ENCODE measurements at regions not wholly inside any gene's neighbourhood (a gene's known extent, or its start where the extent isn't known, plus 50 kb on each side); places are given as distances from the start of the nearest gene placed in this dataset.

DNA sequence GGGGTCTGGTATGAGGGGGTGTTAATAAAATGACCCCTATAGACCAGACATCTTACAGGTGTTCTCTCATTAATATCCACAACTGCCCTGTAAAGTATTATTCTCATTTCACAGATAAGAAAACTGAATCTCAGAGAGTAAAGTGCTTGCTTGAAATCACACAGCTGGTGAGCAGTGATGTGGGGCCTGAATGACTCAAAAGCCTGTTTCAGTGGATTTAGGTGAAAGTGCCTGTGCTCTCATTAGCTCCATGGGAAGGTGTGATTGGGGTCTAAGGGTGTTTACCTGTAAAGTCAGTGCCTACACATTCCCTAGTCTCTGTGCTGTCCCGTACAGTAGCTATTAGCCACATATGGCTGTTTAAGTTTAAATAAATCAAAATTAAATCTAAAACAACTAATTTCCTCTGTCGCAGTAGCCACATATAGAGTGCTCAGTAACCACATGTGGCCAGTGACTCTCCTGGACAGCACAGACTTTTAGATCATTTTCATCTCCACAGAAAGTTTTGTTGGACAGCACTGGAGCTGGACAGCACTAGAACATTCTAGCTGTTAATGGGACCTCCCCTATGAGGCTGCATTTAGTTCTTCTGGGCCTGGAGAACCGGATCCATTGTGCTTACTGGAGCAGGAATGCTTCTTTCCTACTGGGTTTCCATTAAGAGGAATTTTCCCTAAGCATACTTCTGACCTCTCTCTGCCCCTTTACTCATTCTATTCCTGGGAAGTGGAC is 52.5 kb upstream of the SEMA6A start:
- Histone ChIP-seq H3K27me3 (ENCODE audit: insufficient read depth) (no peaks in the 10 kb centered on the region), H3K4me1 (ENCODE audit: insufficient read depth) (peaks cover 15% of the 10 kb centered on the region), H4K20me1 (replicated peaks; ENCODE audit: insufficient read depth) (no peaks in the 10 kb centered on the region), H2AFZ (no peak overlapping the region), H3K27ac (ENCODE audit: low read depth) (no peak overlapping the region), H3K4me2 (no peak overlapping the region), H3K36me3 (ENCODE audit: insufficient read depth) (no peaks in the 10 kb centered on the region), H3K4me3 (no peak overlapping the region), H3K79me2 (replicated peaks; ENCODE audit: insufficient read depth) (no peaks in the 10 kb centered on the region), H3F3A (replicated peaks; ENCODE audit: low read depth) (no peaks in the 10 kb centered on the region), H3K9me2 (ENCODE audit: insufficient read depth) (peaks cover 27% of the 10 kb centered on the region)
- H3K9me3 Mint-ChIP-seq: no peaks in the 10 kb centered on the region
- H3K4me3 Mint-ChIP-seq: no peak overlapping the region
- no peak for TF ChIP-seq CREB1 (CRISPR knock-in tag; IDR thresholded peaks at IDR 0.05; ENCODE audit: low read depth)
- ATAC-seq (no peak), DNase-seq (ENCODE audit: low spot score) (no peak)
- H3K4me1 Mint-ChIP-seq: peaks cover 30% of the 10 kb centered on the region
- peaks cover 2% of the 10 kb centered on the region for H3K27me3 Mint-ChIP-seq (ENCODE audit: insufficient read depth, low read depth, poor library complexity)
- no peaks in the 10 kb centered on the region for H3K36me3 Mint-ChIP-seq (ENCODE audit: low read depth)
- H3K27ac Mint-ChIP-seq: no peak overlapping the region

DNA sequence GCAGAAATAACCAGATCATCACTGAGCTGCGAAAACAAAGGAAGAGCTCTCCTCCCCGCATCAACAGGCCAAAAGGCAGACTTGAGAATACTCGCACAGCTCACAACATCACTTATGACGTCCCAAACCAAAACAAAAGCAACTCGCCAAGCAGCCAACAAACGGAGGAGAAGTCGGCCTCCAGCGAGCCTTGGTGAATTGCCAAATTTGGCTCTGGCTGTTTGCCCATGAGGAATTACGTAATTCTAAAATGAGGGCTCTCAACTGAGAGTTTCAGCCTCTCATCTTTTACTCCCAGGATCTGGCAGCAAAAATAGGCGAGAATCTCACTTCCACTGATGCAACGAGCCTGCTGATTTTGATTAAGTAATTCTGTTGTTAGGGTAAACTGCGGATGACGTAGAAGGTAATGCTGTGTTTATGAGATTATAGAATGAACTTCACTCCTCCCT is 51.7 kb upstream of the SEMA6A start:
- Mint-ChIP-seq H3K9me3 (no peaks in the 10 kb centered on the region), H3K27me3 (ENCODE audit: insufficient read depth, low read depth, poor library complexity) (peaks cover 2% of the 10 kb centered on the region), H3K4me1 (peaks cover 37% of the 10 kb centered on the region), H3K4me3 (no peak overlapping the region), H3K27ac (no peak overlapping the region; the same call in 1 of the 2 replicates), H3K36me3 (ENCODE audit: low read depth) (no peaks in the 10 kb centered on the region)
- H3K9me2 ChIP-seq (ENCODE audit: insufficient read depth): peaks cover 27% of the 10 kb centered on the region
- no peaks in the 10 kb centered on the region for H3K36me3 ChIP-seq (ENCODE audit: insufficient read depth)
- DNase-seq (ENCODE audit: low spot score) (no peak), ATAC-seq (no peak)
- H3K4me2 ChIP-seq: no peak overlapping the region
- H3K79me2 ChIP-seq (replicated peaks; ENCODE audit: insufficient read depth): no peaks in the 10 kb centered on the region
- peaks cover 23% of the 10 kb centered on the region for H3K4me1 ChIP-seq (ENCODE audit: insufficient read depth)
- H3F3A ChIP-seq (replicated peaks; ENCODE audit: low read depth): no peaks in the 10 kb centered on the region
- H3K27ac ChIP-seq (ENCODE audit: low read depth): no peak overlapping the region
- H4K20me1 ChIP-seq (replicated peaks; ENCODE audit: insufficient read depth): no peaks in the 10 kb centered on the region
- peak overlapping the region; percentile 86; the same call in 1 of the 2 replicates for H2AFZ ChIP-seq
- H3K27me3 ChIP-seq (ENCODE audit: insufficient read depth): no peaks in the 10 kb centered on the region
- H3K4me3 ChIP-seq: no peak overlapping the region
- TF ChIP-seq POLR2AphosphoS5 (IDR thresholded peaks at IDR 0.05; ENCODE audit: low read depth) (no peak), CREB1 (CRISPR knock-in tag; IDR thresholded peaks at IDR 0.05; ENCODE audit: low read depth) (no peak), EZH2 (IDR thresholded peaks at IDR 0.05; ENCODE audit: low read depth, unreplicated experiment) (no peak), NANOG (IDR thresholded peaks at IDR 0.05; ENCODE audit: borderline replicate concordance) (no peak), JUNB (IDR thresholded peaks at IDR 0.05; ENCODE audit: unreplicated experiment) (no peak), ZNF331 (CRISPR knock-in tag; IDR thresholded peaks at IDR 0.05; ENCODE audit: low read depth) (no peak), EZH2phosphoT487 (IDR thresholded peaks at IDR 0.05; ENCODE audit: unreplicated experiment) (no peak), STAT1 (IDR thresholded peaks at IDR 0.05; ENCODE audit: unreplicated experiment) (no peak)
- TF ChIP-seq, protein P1, sequence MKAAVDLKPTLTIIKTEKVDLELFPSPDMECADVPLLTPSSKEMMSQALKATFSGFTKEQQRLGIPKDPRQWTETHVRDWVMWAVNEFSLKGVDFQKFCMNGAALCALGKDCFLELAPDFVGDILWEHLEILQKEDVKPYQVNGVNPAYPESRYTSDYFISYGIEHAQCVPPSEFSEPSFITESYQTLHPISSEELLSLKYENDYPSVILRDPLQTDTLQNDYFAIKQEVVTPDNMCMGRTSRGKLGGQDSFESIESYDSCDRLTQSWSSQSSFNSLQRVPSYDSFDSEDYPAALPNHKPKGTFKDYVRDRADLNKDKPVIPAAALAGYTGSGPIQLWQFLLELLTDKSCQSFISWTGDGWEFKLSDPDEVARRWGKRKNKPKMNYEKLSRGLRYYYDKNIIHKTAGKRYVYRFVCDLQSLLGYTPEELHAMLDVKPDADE (IDR thresholded peaks at IDR 0.05): no peak
- TF ChIP-seq, protein P2, sequence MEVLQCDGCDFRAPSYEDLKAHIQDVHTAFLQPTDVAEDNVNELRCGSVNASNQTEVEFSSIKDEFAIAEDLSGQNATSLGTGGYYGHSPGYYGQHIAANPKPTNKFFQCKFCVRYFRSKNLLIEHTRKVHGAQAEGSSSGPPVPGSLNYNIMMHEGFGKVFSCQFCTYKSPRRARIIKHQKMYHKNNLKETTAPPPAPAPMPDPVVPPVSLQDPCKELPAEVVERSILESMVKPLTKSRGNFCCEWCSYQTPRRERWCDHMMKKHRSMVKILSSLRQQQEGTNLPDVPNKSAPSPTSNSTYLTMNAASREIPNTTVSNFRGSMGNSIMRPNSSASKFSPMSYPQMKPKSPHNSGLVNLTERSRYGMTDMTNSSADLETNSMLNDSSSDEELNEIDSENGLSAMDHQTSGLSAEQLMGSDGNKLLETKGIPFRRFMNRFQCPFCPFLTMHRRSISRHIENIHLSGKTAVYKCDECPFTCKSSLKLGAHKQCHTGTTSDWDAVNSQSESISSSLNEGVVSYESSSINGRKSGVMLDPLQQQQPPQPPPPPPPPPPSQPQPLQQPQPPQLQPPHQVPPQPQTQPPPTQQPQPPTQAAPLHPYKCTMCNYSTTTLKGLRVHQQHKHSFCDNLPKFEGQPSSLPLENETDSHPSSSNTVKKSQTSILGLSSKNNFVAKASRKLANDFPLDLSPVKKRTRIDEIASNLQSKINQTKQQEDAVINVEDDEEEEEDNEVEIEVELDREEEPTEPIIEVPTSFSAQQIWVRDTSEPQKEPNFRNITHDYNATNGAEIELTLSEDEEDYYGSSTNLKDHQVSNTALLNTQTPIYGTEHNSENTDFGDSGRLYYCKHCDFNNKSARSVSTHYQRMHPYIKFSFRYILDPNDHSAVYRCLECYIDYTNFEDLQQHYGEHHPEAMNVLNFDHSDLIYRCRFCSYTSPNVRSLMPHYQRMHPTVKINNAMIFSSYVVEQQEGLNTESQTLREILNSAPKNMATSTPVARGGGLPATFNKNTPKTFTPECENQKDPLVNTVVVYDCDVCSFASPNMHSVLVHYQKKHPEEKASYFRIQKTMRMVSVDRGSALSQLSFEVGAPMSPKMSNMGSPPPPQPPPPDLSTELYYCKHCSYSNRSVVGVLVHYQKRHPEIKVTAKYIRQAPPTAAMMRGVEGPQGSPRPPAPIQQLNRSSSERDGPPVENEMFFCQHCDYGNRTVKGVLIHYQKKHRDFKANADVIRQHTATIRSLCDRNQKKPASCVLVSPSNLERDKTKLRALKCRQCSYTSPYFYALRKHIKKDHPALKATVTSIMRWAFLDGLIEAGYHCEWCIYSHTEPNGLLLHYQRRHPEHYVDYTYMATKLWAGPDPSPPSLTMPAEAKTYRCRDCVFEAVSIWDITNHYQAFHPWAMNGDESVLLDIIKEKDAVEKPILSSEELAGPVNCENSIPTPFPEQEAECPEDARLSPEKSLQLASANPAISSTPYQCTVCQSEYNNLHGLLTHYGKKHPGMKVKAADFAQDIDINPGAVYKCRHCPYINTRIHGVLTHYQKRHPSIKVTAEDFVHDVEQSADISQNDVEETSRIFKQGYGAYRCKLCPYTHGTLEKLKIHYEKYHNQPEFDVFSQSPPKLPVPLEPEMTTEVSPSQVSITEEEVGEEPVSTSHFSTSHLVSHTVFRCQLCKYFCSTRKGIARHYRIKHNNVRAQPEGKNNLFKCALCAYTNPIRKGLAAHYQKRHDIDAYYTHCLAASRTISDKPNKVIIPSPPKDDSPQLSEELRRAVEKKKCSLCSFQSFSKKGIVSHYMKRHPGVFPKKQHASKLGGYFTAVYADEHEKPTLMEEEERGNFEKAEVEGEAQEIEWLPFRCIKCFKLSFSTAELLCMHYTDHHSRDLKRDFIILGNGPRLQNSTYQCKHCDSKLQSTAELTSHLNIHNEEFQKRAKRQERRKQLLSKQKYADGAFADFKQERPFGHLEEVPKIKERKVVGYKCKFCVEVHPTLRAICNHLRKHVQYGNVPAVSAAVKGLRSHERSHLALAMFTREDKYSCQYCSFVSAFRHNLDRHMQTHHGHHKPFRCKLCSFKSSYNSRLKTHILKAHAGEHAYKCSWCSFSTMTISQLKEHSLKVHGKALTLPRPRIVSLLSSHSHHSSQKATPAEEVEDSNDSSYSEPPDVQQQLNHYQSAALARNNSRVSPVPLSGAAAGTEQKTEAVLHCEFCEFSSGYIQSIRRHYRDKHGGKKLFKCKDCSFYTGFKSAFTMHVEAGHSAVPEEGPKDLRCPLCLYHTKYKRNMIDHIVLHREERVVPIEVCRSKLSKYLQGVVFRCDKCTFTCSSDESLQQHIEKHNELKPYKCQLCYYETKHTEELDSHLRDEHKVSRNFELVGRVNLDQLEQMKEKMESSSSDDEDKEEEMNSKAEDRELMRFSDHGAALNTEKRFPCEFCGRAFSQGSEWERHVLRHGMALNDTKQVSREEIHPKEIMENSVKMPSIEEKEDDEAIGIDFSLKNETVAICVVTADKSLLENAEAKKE (CRISPR knock-in tag; IDR thresholded peaks at IDR 0.05): no peak
- TF ChIP-seq, protein P3, sequence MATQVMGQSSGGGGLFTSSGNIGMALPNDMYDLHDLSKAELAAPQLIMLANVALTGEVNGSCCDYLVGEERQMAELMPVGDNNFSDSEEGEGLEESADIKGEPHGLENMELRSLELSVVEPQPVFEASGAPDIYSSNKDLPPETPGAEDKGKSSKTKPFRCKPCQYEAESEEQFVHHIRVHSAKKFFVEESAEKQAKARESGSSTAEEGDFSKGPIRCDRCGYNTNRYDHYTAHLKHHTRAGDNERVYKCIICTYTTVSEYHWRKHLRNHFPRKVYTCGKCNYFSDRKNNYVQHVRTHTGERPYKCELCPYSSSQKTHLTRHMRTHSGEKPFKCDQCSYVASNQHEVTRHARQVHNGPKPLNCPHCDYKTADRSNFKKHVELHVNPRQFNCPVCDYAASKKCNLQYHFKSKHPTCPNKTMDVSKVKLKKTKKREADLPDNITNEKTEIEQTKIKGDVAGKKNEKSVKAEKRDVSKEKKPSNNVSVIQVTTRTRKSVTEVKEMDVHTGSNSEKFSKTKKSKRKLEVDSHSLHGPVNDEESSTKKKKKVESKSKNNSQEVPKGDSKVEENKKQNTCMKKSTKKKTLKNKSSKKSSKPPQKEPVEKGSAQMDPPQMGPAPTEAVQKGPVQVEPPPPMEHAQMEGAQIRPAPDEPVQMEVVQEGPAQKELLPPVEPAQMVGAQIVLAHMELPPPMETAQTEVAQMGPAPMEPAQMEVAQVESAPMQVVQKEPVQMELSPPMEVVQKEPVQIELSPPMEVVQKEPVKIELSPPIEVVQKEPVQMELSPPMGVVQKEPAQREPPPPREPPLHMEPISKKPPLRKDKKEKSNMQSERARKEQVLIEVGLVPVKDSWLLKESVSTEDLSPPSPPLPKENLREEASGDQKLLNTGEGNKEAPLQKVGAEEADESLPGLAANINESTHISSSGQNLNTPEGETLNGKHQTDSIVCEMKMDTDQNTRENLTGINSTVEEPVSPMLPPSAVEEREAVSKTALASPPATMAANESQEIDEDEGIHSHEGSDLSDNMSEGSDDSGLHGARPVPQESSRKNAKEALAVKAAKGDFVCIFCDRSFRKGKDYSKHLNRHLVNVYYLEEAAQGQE (IDR thresholded peaks at IDR 0.05; ENCODE audit: unreplicated experiment): no peak

Data from GM23338 (cell line).